A673 (cell line): ENCODE measurements at regions not wholly inside any gene's neighbourhood (a gene's known extent, or its start where the extent isn't known, plus 50 kb on each side); places are given as distances from the start of the nearest gene placed in this dataset.

Experiments
- BruUV-seq: library from RNA; stranded (reverse); fragments of 400-500 nt; replicated peaks from 2 replicates; lab custom pipeline; 2021; lab: Mats Ljungman, UMichigan
- CTCF ChIA-PET: fragments of 300-600 bp; sonication (Branson Sonifier 250); formaldehyde crosslinking; loops from one replicate; lab custom pipeline; 2022; ENCODE audit warnings: antibody characterized with exemption; lab: Charles Lee
- POLR2A ChIA-PET: fragments of 300-600 bp; sonication (Branson Sonifier 250); formaldehyde crosslinking; loops from one replicate; lab custom pipeline; 2022; ENCODE audit warnings: antibody characterized with exemption; ENCODE audit not compliant: low non-redundant PET; lab: Charles Lee
- DNase-seq: peaks from one replicate; pipeline ENCODE4 v3.0.0-alpha.2; 2015; ENCODE audit warnings: low spot score
- H3K27ac ChIP-seq: fragments of 200-600 bp; sonication (generic); 2 replicates; pipeline ENCODE4 v1.5.1; 2016; ENCODE audit warnings: mixed run types, low read depth, mild to moderate bottlenecking, mixed read lengths, antibody characterized with exemption, low read length; ENCODE audit not compliant: poor library complexity, severe bottlenecking
- H3K27me3 ChIP-seq: fragments of 200-600 bp; sonication (generic); replicated peaks from 2 replicates; pipeline ENCODE4 v1.6.1; 2017; ENCODE audit warnings: mixed run types, low read depth, mild to moderate bottlenecking, mixed read lengths, antibody characterized with exemption, low read length; ENCODE audit not compliant: insufficient read depth, poor library complexity
- H3K36me3 ChIP-seq: fragments of 200-600 bp; sonication (generic); 2 replicates; pipeline ENCODE4 v1.6.1; 2016; ENCODE audit warnings: mixed run types, mild to moderate bottlenecking, mixed read lengths, antibody characterized with exemption, low read length; ENCODE audit not compliant: insufficient read depth, poor library complexity, severe bottlenecking
- H3K4me1 ChIP-seq: fragments of 200-600 bp; sonication (generic); 2 replicates; pipeline ENCODE4 v1.6.1; 2017; ENCODE audit warnings: mixed run types, mild to moderate bottlenecking, mixed read lengths, antibody characterized with exemption, low read length; ENCODE audit not compliant: insufficient read depth, poor library complexity, severe bottlenecking
- H3K4me3 ChIP-seq: fragments of 200-600 bp; sonication (generic); 2 replicates; pipeline ENCODE4 v1.5.1; 2016; ENCODE audit warnings: low read depth, mixed run types, mild to moderate bottlenecking, mixed read lengths, low read length; ENCODE audit not compliant: poor library complexity, severe bottlenecking
- H3K9me3 ChIP-seq: fragments of 200-600 bp; sonication (generic); 2 replicates; pipeline ENCODE4 v1.6.1; 2016; ENCODE audit warnings: mixed run types, low read depth, mild to moderate bottlenecking, mixed read lengths, antibody characterized with exemption, low read length; ENCODE audit not compliant: poor library complexity, severe bottlenecking
- EZH2 ChIP-seq: fragments of 200-600 bp; sonication (generic); IDR thresholded peaks from 2 replicates; pipeline ENCODE4 v1.6.1; 2017; ENCODE audit warnings: borderline replicate concordance, low read depth, mild to moderate bottlenecking, mixed read lengths, antibody characterized with exemption, low read length; ENCODE audit not compliant: poor library complexity, severe bottlenecking
- intact Hi-C: fragments of 100-400 bp; cut with micrococcal nuclease; formaldehyde crosslinking; loops from one replicate; pipeline ENCODE4 v1.10.0; 2022; ENCODE audit not compliant: unreplicated experiment
- TF ChIP-seq, protein P1 (sequence below): fragments of 300-800, 200-600 bp; sonication (generic); conservative IDR thresholded peaks from 2 replicates; pipeline ENCODE4 v1.5.1; 2017; ENCODE audit warnings: low read depth, mild to moderate bottlenecking, antibody characterized with exemption, low read length, moderate library complexity, mixed read lengths

DNA sequence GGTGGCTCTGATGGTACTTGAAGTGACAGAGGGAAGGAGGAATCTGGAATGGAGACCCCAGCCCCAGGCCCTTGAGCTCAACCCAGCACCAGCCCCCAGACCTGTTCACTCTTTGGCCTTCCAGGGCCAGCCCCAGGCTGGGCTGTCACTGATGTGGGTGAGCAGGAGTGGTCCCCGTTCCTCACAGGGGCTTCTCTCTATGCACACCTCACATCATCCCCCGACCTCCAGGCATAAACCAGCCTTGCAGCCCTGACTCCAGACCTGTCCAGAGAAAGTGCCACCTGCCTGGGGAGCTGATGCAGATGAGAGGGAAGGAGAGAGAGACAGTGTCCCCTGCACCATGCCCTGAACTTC is 182.6 kb upstream of the SDK2 start:
- Histone ChIP-seq H3K9me3 (no peaks in the 10 kb centered on the region), H3K27ac (no peak overlapping the region), H3K27me3 (no peaks in the 10 kb centered on the region), H3K4me3 (no peak overlapping the region), H3K4me1 (no peaks in the 10 kb centered on the region), H3K36me3 (no peaks in the 10 kb centered on the region)
- no peak for TF ChIP-seq EZH2
- TF ChIP-seq, protein P1, sequence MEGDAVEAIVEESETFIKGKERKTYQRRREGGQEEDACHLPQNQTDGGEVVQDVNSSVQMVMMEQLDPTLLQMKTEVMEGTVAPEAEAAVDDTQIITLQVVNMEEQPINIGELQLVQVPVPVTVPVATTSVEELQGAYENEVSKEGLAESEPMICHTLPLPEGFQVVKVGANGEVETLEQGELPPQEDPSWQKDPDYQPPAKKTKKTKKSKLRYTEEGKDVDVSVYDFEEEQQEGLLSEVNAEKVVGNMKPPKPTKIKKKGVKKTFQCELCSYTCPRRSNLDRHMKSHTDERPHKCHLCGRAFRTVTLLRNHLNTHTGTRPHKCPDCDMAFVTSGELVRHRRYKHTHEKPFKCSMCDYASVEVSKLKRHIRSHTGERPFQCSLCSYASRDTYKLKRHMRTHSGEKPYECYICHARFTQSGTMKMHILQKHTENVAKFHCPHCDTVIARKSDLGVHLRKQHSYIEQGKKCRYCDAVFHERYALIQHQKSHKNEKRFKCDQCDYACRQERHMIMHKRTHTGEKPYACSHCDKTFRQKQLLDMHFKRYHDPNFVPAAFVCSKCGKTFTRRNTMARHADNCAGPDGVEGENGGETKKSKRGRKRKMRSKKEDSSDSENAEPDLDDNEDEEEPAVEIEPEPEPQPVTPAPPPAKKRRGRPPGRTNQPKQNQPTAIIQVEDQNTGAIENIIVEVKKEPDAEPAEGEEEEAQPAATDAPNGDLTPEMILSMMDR: no peak
- POLR2A ChIA-PET: no interaction called here
- no peak for DNase-seq
- CTCF ChIA-PET: no interaction called here
- intact Hi-C loops: no loop called here
- BruUV-seq: no TSS peak

DNA sequence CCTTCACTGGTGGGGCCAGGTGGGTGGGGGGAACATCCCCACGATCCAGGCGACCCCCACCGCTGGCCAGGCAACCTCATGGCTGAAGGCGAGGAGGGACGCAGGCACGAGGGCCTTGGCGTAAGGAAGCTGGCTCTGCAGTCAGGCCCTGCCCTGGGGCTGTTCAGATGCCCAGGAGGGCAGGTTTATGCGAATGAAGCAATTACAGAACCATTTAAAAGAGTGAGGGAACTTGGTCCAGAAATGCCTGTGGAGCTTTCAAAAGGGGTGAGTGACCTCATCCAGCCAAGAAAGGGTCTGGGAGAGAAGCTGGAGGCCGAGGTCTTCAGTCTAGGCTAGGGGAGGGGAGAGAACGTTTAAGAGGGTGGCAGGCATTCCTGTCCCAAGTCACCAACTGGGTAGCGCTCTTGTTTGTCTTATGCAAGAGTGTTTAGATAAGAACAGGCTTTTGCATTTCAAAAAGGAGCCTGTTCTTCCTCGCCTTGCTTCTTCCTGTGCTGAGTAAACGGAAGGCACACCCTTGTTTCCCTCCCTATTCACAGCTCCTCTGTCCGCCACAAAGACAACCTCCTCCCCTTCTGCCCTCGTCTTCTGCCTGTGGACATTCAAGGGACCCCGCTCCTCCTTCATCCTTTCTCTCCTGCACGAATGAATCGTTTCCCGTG is 183.5 kb upstream of the SDK2 start:
- no peak for DNase-seq
- Histone ChIP-seq H3K9me3 (no peaks in the 10 kb centered on the region), H3K36me3 (no peaks in the 10 kb centered on the region), H3K27ac (no peak overlapping the region), H3K27me3 (no peaks in the 10 kb centered on the region), H3K4me1 (no peaks in the 10 kb centered on the region), H3K4me3 (no peak overlapping the region)
- intact Hi-C loops: no loop called here
- ChIA-PET POLR2A (no interaction called here), CTCF (no interaction called here)
- no peak for TF ChIP-seq EZH2
- TF ChIP-seq, protein P1: no peak
- no TSS peak for BruUV-seq

DNA sequence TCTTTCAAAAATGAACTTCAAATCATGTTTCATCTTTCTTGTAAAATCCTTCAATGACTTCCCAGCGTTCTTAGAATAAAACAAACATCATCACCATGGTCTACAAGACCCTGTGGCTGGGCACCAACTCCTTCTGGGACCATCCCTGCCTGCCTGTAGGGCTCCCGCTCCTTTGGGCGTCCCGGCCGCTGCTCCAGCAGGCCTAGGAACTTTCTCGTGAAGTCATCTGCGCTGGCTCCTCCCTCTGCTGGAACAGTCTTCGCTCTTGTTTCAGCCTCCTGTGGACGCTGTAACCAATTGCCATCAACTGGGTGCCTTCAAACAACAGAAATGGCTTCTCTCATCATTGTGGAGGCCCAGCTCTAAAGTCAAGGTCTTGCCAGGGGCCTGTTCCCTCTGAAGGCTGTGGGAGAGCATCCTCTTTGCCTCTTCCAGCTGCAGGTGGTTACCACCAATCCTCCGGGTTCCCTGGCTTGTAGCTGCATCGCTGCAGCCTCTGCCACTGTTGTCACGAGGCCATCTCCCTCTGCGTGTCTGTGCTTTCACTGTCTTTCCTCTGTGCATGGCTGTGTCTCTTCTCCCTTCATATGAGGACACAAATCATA is 185.5 kb upstream of the SDK2 start:
- ChIA-PET CTCF (no interaction called here), POLR2A (no interaction called here)
- Histone ChIP-seq H3K9me3 (no peaks in the 10 kb centered on the region), H3K4me1 (no peaks in the 10 kb centered on the region), H3K36me3 (no peaks in the 10 kb centered on the region), H3K27ac (no peak overlapping the region), H3K27me3 (peaks cover 7% of the 10 kb centered on the region), H3K4me3 (no peak overlapping the region)
- no TSS peak for BruUV-seq
- no peak for DNase-seq
- intact Hi-C loops: no loop called here
- TF ChIP-seq EZH2: no peak
- TF ChIP-seq, protein P1: no peak
